ENCODE measurements at regions not wholly inside any gene's neighbourhood (a gene's known extent, or its start where the extent isn't known, plus 50 kb on each side); places are given as distances from the start of the nearest gene placed in this dataset.
"Not testable (repeated sequence)": the region's sequence is repeated elsewhere in the genome, so short reads cannot be mapped to it uniquely, and the experiment has no call there.

GRCh38 chr1:101410048-101410878 lies 173.4 kb downstream of the S1PR1 start:
- no peaks in the 10 kb centered on the region for H3K79me2 ChIP-seq (ENCODE audit: control insufficient read depth, low read length)
- H3F3A ChIP-seq (ENCODE audit: control insufficient read depth, insufficient read depth): no peaks in the 10 kb centered on the region
- H3K4me3 ChIP-seq (ENCODE audit: low read length): no peak overlapping the region
- no peak overlapping the region for H3K4me2 ChIP-seq (ENCODE audit: low read length)
- no peak overlapping the region for H3K27ac ChIP-seq (ENCODE audit: low read depth, low read length)
- H3K27me3 ChIP-seq (ENCODE audit: control insufficient read depth, low read length): no peaks in the 10 kb centered on the region
- no peaks in the 10 kb centered on the region for H3K9me2 ChIP-seq (replicated peaks; ENCODE audit: control insufficient read depth, low read length)
- H4K20me1 ChIP-seq (ENCODE audit: control insufficient read depth, insufficient read depth, low read depth, low read length): no peaks in the 10 kb centered on the region
- H3K9me3 ChIP-seq (ENCODE audit: control insufficient read depth, insufficient read depth, low read length): no peaks in the 10 kb centered on the region
- H3K4me1 ChIP-seq (ENCODE audit: control insufficient read depth, low read length): peaks cover 8% of the 10 kb centered on the region
- no peak for TF ChIP-seq CTCF (IDR thresholded peaks at IDR 0.05; ENCODE audit: low read depth, low read length, poor library complexity, severe bottlenecking)
- TF ChIP-seq EZH2phosphoT487 (IDR thresholded peaks at IDR 0.05; ENCODE audit: borderline replicate concordance, low read length): no peak
- H3K36me3 ChIP-seq (ENCODE audit: control insufficient read depth, low read length): no peaks in the 10 kb centered on the region

GRCh38 chr1:101420406-101420805 lies 183.6 kb downstream of the S1PR1 start:
- no peak overlapping the region for H3K4me2 ChIP-seq (ENCODE audit: low read length)
- H3K9me2 ChIP-seq (replicated peaks; ENCODE audit: control insufficient read depth, low read length): no peaks in the 10 kb centered on the region
- TF ChIP-seq EZH2phosphoT487 (IDR thresholded peaks at IDR 0.05; ENCODE audit: borderline replicate concordance, low read length) (no peak), CTCF (IDR thresholded peaks at IDR 0.05; ENCODE audit: low read depth, low read length, poor library complexity, severe bottlenecking) (no peak)
- H3K36me3 ChIP-seq (ENCODE audit: control insufficient read depth, low read length): no peaks in the 10 kb centered on the region
- no peaks in the 10 kb centered on the region for H3K9me3 ChIP-seq (ENCODE audit: control insufficient read depth, insufficient read depth, low read length)
- no peak overlapping the region for H3K27ac ChIP-seq (ENCODE audit: low read depth, low read length)
- no peaks in the 10 kb centered on the region for H3K4me1 ChIP-seq (ENCODE audit: control insufficient read depth, low read length)
- H3F3A ChIP-seq (ENCODE audit: control insufficient read depth, insufficient read depth): no peaks in the 10 kb centered on the region
- no peaks in the 10 kb centered on the region for H4K20me1 ChIP-seq (ENCODE audit: control insufficient read depth, insufficient read depth, low read depth, low read length)
- H3K4me3 ChIP-seq (ENCODE audit: low read length): no peak overlapping the region
- no peaks in the 10 kb centered on the region for H3K27me3 ChIP-seq (ENCODE audit: control insufficient read depth, low read length)
- H3K79me2 ChIP-seq (ENCODE audit: control insufficient read depth, low read length): no peaks in the 10 kb centered on the region

GRCh38 chr1:101428083-101428482 lies 191.3 kb downstream of the S1PR1 start:
- not testable (repeated sequence) for H3K9me2 ChIP-seq (replicated peaks; ENCODE audit: control insufficient read depth, low read length); H3K9me3 ChIP-seq (ENCODE audit: control insufficient read depth, insufficient read depth, low read length); H3K4me2 ChIP-seq (ENCODE audit: low read length); H3K4me3 ChIP-seq (ENCODE audit: low read length); H4K20me1 ChIP-seq (ENCODE audit: control insufficient read depth, insufficient read depth, low read depth, low read length); H3K4me1 ChIP-seq (ENCODE audit: control insufficient read depth, low read length); H3K27ac ChIP-seq (ENCODE audit: low read depth, low read length); H3F3A ChIP-seq (ENCODE audit: control insufficient read depth, insufficient read depth); H3K27me3 ChIP-seq (ENCODE audit: control insufficient read depth, low read length); H3K36me3 ChIP-seq (ENCODE audit: control insufficient read depth, low read length); H3K79me2 ChIP-seq (ENCODE audit: control insufficient read depth, low read length)

- Histone ChIP-seq H3K27ac (ENCODE audit: low read depth, low read length) (no peak overlapping the region), H4K20me1 (ENCODE audit: control insufficient read depth, insufficient read depth, low read depth, low read length) (no peaks in the 10 kb centered on the region), H3K9me2 (replicated peaks; ENCODE audit: control insufficient read depth, low read length) (no peaks in the 10 kb centered on the region), H3K36me3 (ENCODE audit: control insufficient read depth, low read length) (no peaks in the 10 kb centered on the region), H3K4me3 (ENCODE audit: low read length) (no peak overlapping the region), H3K9me3 (ENCODE audit: control insufficient read depth, insufficient read depth, low read length) (no peaks in the 10 kb centered on the region), H3K79me2 (ENCODE audit: control insufficient read depth, low read length) (no peaks in the 10 kb centered on the region), H3K27me3 (ENCODE audit: control insufficient read depth, low read length) (no peaks in the 10 kb centered on the region), H3K4me1 (ENCODE audit: control insufficient read depth, low read length) (no peaks in the 10 kb centered on the region), H3F3A (ENCODE audit: control insufficient read depth, insufficient read depth) (no peaks in the 10 kb centered on the region), H3K4me2 (ENCODE audit: low read length) (no peak overlapping the region)
- no peak for TF ChIP-seq CTCF (IDR thresholded peaks at IDR 0.05; ENCODE audit: low read depth, low read length, poor library complexity, severe bottlenecking)
- no peak for TF ChIP-seq EZH2phosphoT487 (IDR thresholded peaks at IDR 0.05; ENCODE audit: borderline replicate concordance, low read length)
These were observed 191.7 kb downstream of the S1PR1 start for GRCh38 chr1:101428562-101428961.

Data from DOHH2 (cell line).